ENCODE measurements at regions not wholly inside any gene's neighbourhood (a gene's known extent, or its start where the extent isn't known, plus 50 kb on each side); places are given as distances from the start of the nearest gene placed in this dataset.
"Not testable (repeated sequence)": the region's sequence is repeated elsewhere in the genome, so short reads cannot be mapped to it uniquely, and the experiment has no call there.

GRCh38 chr6:57901445-57901844 is 584.0 kb downstream of the PRIM2 start:
- CTCF ChIA-PET (ENCODE audit: partially characterized antibody); H3K36me3 ChIP-seq (ENCODE audit: control insufficient read depth in 2 of 4, insufficient read depth in 4 of 4, low read length in 3 of 4); H2AK5ac ChIP-seq (ENCODE audit: low read depth, low read length); H3K56ac ChIP-seq (replicated peaks; ENCODE audit: insufficient read length, low read depth, low read length); H3K4me1 ChIP-seq (replicated peaks in 1 of 4; ENCODE audit: control insufficient read depth in 3 of 4, insufficient read depth in 4 of 4, low read length in 3 of 4); H3K23me2 ChIP-seq (ENCODE audit: low read depth, low read length); H4K20me1 ChIP-seq (replicated peaks in 1 of 2; ENCODE audit: control insufficient read depth in 1 of 2, insufficient read depth in 2 of 2, low read length in 2 of 2); H3K14ac ChIP-seq (ENCODE audit: insufficient read length); H3K27me3 ChIP-seq (replicated peaks in 1 of 4; ENCODE audit: control insufficient read depth in 3 of 4, extremely low read depth in 1 of 4, insufficient read depth in 3 of 4, low read length in 3 of 4); POLR2A ChIA-PET (ENCODE audit: partially characterized antibody); H3K27ac ChIP-seq (ENCODE audit: low read depth, low read length); H3K18ac ChIP-seq (ENCODE audit: extremely low read depth, low read length); FAIRE-seq; H3K9ac ChIP-seq (replicated peaks in 1 of 4; ENCODE audit: extremely low read depth in 1 of 4, low read depth in 3 of 4, low read length in 3 of 4); H2BK20ac ChIP-seq (ENCODE audit: low read length); H3K4ac ChIP-seq (replicated peaks; ENCODE audit: insufficient read length, low read depth, low read length); H4K5ac ChIP-seq (ENCODE audit: insufficient read length, low read depth, low read length); H3K4me2 ChIP-seq (ENCODE audit: insufficient read depth in 1 of 2, low read depth in 2 of 2, low read length in 2 of 2); H4K91ac ChIP-seq (replicated peaks; ENCODE audit: insufficient read length, low read length); H3K4me3 ChIP-seq (ENCODE audit: extremely low read depth in 1 of 4, insufficient read depth in 2 of 4, low read depth in 3 of 4, low read length in 4 of 4); H3K79me2 ChIP-seq (ENCODE audit: control insufficient read depth in 1 of 2, insufficient read depth in 2 of 2, low read length in 2 of 2); H3K79me1 ChIP-seq (ENCODE audit: low read depth, low read length); H2BK5ac ChIP-seq (ENCODE audit: low read depth, low read length); H3K23ac ChIP-seq (ENCODE audit: insufficient read length); H2BK15ac ChIP-seq (ENCODE audit: low read length); H2AFZ ChIP-seq (ENCODE audit: low read length); H3K9me3 ChIP-seq (ENCODE audit: insufficient read depth in 2 of 2, low read depth in 1 of 2, low read length in 1 of 2); DNase-seq (ENCODE audit: low read depth in 1 of 2, low spot score in 2 of 2); H2BK12ac ChIP-seq (ENCODE audit: low read depth, low read length); H2BK120ac ChIP-seq (replicated peaks; ENCODE audit: low read depth, low read length); H4K8ac ChIP-seq (ENCODE audit: extremely low read depth, insufficient read depth, low read length): not testable (repeated sequence)
- 79% methylated on average over 3 of the region's 3 CpGs; no CpG with 5 or more reads in 1 of the 2 experiments for WGBS, 2 experiments (ENCODE audit: extremely low coverage in 1 of 2, insufficient coverage in 1 of 2, insufficient read length in 1 of 2, insufficient replicate concordance in 2 of 2, low coverage in 1 of 2, low lambda C conversion rate in 2 of 2, missing lambda C conversion rate in 1 of 2)

GRCh38 chr6:57904356-57904755 is 586.9 kb downstream of the PRIM2 start:
- H2BK12ac ChIP-seq (ENCODE audit: low read depth, low read length); H3K27me3 ChIP-seq (replicated peaks in 1 of 4; ENCODE audit: control insufficient read depth in 3 of 4, extremely low read depth in 1 of 4, insufficient read depth in 3 of 4, low read length in 3 of 4); DNase-seq (ENCODE audit: low read depth in 1 of 2, low spot score in 2 of 2); CTCF ChIA-PET (ENCODE audit: partially characterized antibody); H3K18ac ChIP-seq (ENCODE audit: extremely low read depth, low read length); H3K56ac ChIP-seq (replicated peaks; ENCODE audit: insufficient read length, low read depth, low read length); POLR2A ChIA-PET (ENCODE audit: partially characterized antibody); H3K9me3 ChIP-seq (ENCODE audit: insufficient read depth in 2 of 2, low read depth in 1 of 2, low read length in 1 of 2); H2BK15ac ChIP-seq (ENCODE audit: low read length); H2BK5ac ChIP-seq (ENCODE audit: low read depth, low read length); H2BK20ac ChIP-seq (ENCODE audit: low read length); FAIRE-seq; H3K79me2 ChIP-seq (ENCODE audit: control insufficient read depth in 1 of 2, insufficient read depth in 2 of 2, low read length in 2 of 2); H3K27ac ChIP-seq (ENCODE audit: low read depth, low read length); H4K5ac ChIP-seq (ENCODE audit: insufficient read length, low read depth, low read length); H3K79me1 ChIP-seq (ENCODE audit: low read depth, low read length); H4K91ac ChIP-seq (replicated peaks; ENCODE audit: insufficient read length, low read length); H2BK120ac ChIP-seq (replicated peaks; ENCODE audit: low read depth, low read length); H4K20me1 ChIP-seq (replicated peaks in 1 of 2; ENCODE audit: control insufficient read depth in 1 of 2, insufficient read depth in 2 of 2, low read length in 2 of 2); H3K4me1 ChIP-seq (replicated peaks in 1 of 4; ENCODE audit: control insufficient read depth in 3 of 4, insufficient read depth in 4 of 4, low read length in 3 of 4); H3K4ac ChIP-seq (replicated peaks; ENCODE audit: insufficient read length, low read depth, low read length); H4K8ac ChIP-seq (ENCODE audit: extremely low read depth, insufficient read depth, low read length); H3K9ac ChIP-seq (replicated peaks in 1 of 4; ENCODE audit: extremely low read depth in 1 of 4, low read depth in 3 of 4, low read length in 3 of 4); H3K4me3 ChIP-seq (ENCODE audit: extremely low read depth in 1 of 4, insufficient read depth in 2 of 4, low read depth in 3 of 4, low read length in 4 of 4); H3K36me3 ChIP-seq (ENCODE audit: control insufficient read depth in 2 of 4, insufficient read depth in 4 of 4, low read length in 3 of 4); H2AFZ ChIP-seq (ENCODE audit: low read length); H3K14ac ChIP-seq (ENCODE audit: insufficient read length); H2AK5ac ChIP-seq (ENCODE audit: low read depth, low read length); H3K4me2 ChIP-seq (ENCODE audit: insufficient read depth in 1 of 2, low read depth in 2 of 2, low read length in 2 of 2); H3K23me2 ChIP-seq (ENCODE audit: low read depth, low read length); H3K23ac ChIP-seq (ENCODE audit: insufficient read length): not testable (repeated sequence)
- 79% methylated on average over 6 of the region's 6 CpGs; no CpG with 5 or more reads in 1 of the 2 experiments for WGBS, 2 experiments (ENCODE audit: extremely low coverage in 1 of 2, insufficient coverage in 1 of 2, insufficient read length in 1 of 2, insufficient replicate concordance in 2 of 2, low coverage in 1 of 2, low lambda C conversion rate in 2 of 2, missing lambda C conversion rate in 1 of 2)
